ENCODE measurements at regions not wholly inside any gene's neighbourhood (a gene's known extent, or its start where the extent isn't known, plus 50 kb on each side); places are given as distances from the start of the nearest gene placed in this dataset.

DNA sequence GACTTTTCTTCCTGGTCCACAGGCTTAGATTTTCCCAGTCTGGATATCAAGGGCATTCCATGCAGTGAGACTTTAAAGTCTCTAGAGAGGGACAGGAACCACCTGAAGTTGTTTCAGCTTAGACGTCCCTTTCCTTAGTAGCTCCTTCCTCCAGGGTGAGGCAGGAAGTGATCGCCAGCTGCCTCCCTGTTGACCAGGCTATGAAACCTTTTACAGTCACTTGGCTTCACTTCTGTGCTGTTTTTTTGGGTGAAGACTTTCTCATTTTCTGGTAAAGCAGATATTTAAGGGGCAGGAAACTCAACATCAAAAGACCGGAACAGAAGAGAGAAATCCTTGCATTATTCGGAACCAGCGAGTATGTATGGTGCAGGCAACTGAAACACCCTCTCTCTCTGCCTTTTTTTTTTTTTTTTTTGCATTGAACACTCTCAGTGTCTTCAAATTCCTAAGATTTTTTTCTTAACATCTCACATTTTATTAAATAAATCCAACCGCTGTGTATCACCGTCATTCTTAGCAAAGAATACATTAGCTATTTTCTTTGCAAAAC, 234.6 kb upstream of the IRF2BP2 start:
- ChIA-PET CTCF (interaction anchor here (0.7 kb wide), 1 partner anchor 101 kb away, joined by 3 read pairs; no protein-coding TSS in a partner anchor), POLR2A (interaction anchor here (0.7 kb wide), 2 partner anchors 243 to 312 kb away, joined by 9 to 10 read pairs; no protein-coding TSS in a partner anchor)
- Histone ChIP-seq H3K9ac (ENCODE audit: low read length) (no peak overlapping the region), H2AFZ (ENCODE audit: insufficient read depth, low read depth, low read length, poor library complexity, severe bottlenecking) (peak overlapping the region; percentile 48), H3K4me1 (ENCODE audit: control insufficient read depth in 2 of 2, insufficient read depth in 2 of 2, low read length in 2 of 2) (peaks cover 30 to 38% of the 10 kb centered on the region in 2 donors), H3K79me2 (ENCODE audit: control insufficient read depth, insufficient read depth, low read length) (no peaks in the 10 kb centered on the region), H3K4me2 (replicated peaks; ENCODE audit: low read depth, low read length, poor library complexity, severe bottlenecking) (peak overlapping the region; percentile 41), H3K36me3 (replicated peaks in 1 of 2; ENCODE audit: control extremely low read depth in 1 of 2, control insufficient read depth in 1 of 2, extremely low read depth in 1 of 2, insufficient read depth in 2 of 2, low read length in 1 of 2) (no peaks in the 10 kb centered on the region), H3K27me3 (replicated peaks in 1 of 4; ENCODE audit: control extremely low read depth in 1 of 4, control insufficient read depth in 3 of 4, insufficient read depth in 4 of 4, low read length in 3 of 4) (no peaks in the 10 kb centered on the region), H3K9me3 (ENCODE audit: control extremely low read depth in 1 of 3, control insufficient read depth in 2 of 3, insufficient read depth in 1 of 3, low read length in 2 of 3) (no peaks in the 10 kb centered on the region), H3K27ac (ENCODE audit: low read length in 2 of 2) (no peak overlapping the region), H3K4me3 (ENCODE audit: control extremely low read depth in 1 of 5, extremely low read depth in 1 of 5, insufficient read depth in 1 of 5, low read depth in 2 of 5, low read length in 4 of 5) (no peak overlapping the region), H4K20me1 (ENCODE audit: control insufficient read depth, insufficient read depth, low read length, poor library complexity, severe bottlenecking) (no peaks in the 10 kb centered on the region)
- no peaks in the 10 kb centered on the region for H3K9me3 Mint-ChIP-seq (ENCODE audit: insufficient read depth)
- no peak for ATAC-seq (ENCODE audit: low read depth)
- peak; percentile 26 for DNase-seq
- no peaks in the 10 kb centered on the region for H3K27me3 Mint-ChIP-seq
- no peak for TF ChIP-seq EZH2 (IDR thresholded peaks at IDR 0.05; ENCODE audit: borderline replicate concordance, insufficient read depth, low read depth, low read length, poor library complexity, severe bottlenecking)
- TF ChIP-seq, protein P1, sequence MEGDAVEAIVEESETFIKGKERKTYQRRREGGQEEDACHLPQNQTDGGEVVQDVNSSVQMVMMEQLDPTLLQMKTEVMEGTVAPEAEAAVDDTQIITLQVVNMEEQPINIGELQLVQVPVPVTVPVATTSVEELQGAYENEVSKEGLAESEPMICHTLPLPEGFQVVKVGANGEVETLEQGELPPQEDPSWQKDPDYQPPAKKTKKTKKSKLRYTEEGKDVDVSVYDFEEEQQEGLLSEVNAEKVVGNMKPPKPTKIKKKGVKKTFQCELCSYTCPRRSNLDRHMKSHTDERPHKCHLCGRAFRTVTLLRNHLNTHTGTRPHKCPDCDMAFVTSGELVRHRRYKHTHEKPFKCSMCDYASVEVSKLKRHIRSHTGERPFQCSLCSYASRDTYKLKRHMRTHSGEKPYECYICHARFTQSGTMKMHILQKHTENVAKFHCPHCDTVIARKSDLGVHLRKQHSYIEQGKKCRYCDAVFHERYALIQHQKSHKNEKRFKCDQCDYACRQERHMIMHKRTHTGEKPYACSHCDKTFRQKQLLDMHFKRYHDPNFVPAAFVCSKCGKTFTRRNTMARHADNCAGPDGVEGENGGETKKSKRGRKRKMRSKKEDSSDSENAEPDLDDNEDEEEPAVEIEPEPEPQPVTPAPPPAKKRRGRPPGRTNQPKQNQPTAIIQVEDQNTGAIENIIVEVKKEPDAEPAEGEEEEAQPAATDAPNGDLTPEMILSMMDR (IDR thresholded peaks at IDR 0.05), result no peak
- no peak overlapping the region for H3K27ac Mint-ChIP-seq
- 0% methylated on average over 1 of the region's 7 CpGs for WGBS (ENCODE audit: insufficient coverage)
- peak overlapping the region; percentile 13 for H3K4me3 Mint-ChIP-seq
- intact Hi-C loops (cut with micrococcal nuclease), result loop anchor here (5.0 to 10.0 kb wide), 4 partner anchors 38 to 238 kb away; partner anchors contain the start of gene IRF2BP2
- peaks cover 46% of the 10 kb centered on the region for H3K4me1 Mint-ChIP-seq

DNA sequence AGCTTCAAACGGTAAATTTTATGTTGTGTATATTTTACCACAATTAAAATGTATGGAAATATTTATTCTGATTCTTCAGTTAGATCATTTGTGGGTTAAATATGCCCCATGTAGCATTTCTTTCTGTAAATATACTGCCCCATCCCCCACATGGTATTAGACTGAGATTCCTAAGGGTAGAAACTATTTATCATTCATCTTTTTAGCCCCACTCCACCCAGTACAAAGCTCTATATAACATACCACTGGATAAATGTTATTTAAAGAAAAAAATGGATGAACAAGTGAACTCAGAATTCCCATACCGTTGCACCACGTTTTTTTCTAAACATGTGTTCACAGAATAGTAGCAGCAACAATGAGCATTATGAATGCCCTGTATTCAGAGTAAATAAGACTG, 234.0 kb upstream of the IRF2BP2 start:
- no peak overlapping the region for H3K27ac Mint-ChIP-seq
- intact Hi-C loops (cut with micrococcal nuclease), result loop anchor here (2.0 to 10.0 kb wide), 5 partner anchors 38 to 238 kb away; partner anchors contain the start of gene IRF2BP2
- peaks cover 40% of the 10 kb centered on the region for H3K4me1 Mint-ChIP-seq
- no peaks in the 10 kb centered on the region for H3K9me3 Mint-ChIP-seq (ENCODE audit: insufficient read depth)
- Histone ChIP-seq H3K79me2 (ENCODE audit: control insufficient read depth, insufficient read depth, low read length) (no peaks in the 10 kb centered on the region), H3K9ac (ENCODE audit: low read length) (no peak overlapping the region), H3K4me1 (ENCODE audit: control insufficient read depth in 2 of 2, insufficient read depth in 2 of 2, low read length in 2 of 2) (peaks cover 25 to 33% of the 10 kb centered on the region in 2 donors), H2AFZ (ENCODE audit: insufficient read depth, low read depth, low read length, poor library complexity, severe bottlenecking) (no peak overlapping the region), H3K4me2 (replicated peaks; ENCODE audit: low read depth, low read length, poor library complexity, severe bottlenecking) (no peak overlapping the region), H3K27ac (ENCODE audit: low read length in 2 of 2) (no peak overlapping the region), H3K27me3 (replicated peaks in 1 of 4; ENCODE audit: control extremely low read depth in 1 of 4, control insufficient read depth in 3 of 4, insufficient read depth in 4 of 4, low read length in 3 of 4) (no peaks in the 10 kb centered on the region), H3K4me3 (ENCODE audit: control extremely low read depth in 1 of 5, extremely low read depth in 1 of 5, insufficient read depth in 1 of 5, low read depth in 2 of 5, low read length in 4 of 5) (no peak overlapping the region), H3K36me3 (replicated peaks in 1 of 2; ENCODE audit: control extremely low read depth in 1 of 2, control insufficient read depth in 1 of 2, extremely low read depth in 1 of 2, insufficient read depth in 2 of 2, low read length in 1 of 2) (no peaks in the 10 kb centered on the region), H4K20me1 (ENCODE audit: control insufficient read depth, insufficient read depth, low read length, poor library complexity, severe bottlenecking) (no peaks in the 10 kb centered on the region), H3K9me3 (ENCODE audit: control extremely low read depth in 1 of 3, control insufficient read depth in 2 of 3, insufficient read depth in 1 of 3, low read length in 2 of 3) (no peaks in the 10 kb centered on the region)
- ChIA-PET CTCF (interaction anchor here (0.7 to 1.2 kb wide), 4 partner anchors 100 to 245 kb away, joined by 3 read pairs; no protein-coding TSS in a partner anchor), POLR2A (no interaction called here)
- no CpG with 5 or more reads among the region's 3 CpGs for WGBS (ENCODE audit: insufficient coverage)
- DNase-seq (no peak), ATAC-seq (ENCODE audit: low read depth) (no peak)
- no peaks in the 10 kb centered on the region for H3K27me3 Mint-ChIP-seq
- TF ChIP-seq, protein P1 (IDR thresholded peaks at IDR 0.05), result no peak
- peak overlapping the region; percentile 13 for H3K4me3 Mint-ChIP-seq
